ENCODE measurements at regions not wholly inside any gene's neighbourhood (a gene's known extent, or its start where the extent isn't known, plus 50 kb on each side); places are given as distances from the start of the nearest gene placed in this dataset.

DNA sequence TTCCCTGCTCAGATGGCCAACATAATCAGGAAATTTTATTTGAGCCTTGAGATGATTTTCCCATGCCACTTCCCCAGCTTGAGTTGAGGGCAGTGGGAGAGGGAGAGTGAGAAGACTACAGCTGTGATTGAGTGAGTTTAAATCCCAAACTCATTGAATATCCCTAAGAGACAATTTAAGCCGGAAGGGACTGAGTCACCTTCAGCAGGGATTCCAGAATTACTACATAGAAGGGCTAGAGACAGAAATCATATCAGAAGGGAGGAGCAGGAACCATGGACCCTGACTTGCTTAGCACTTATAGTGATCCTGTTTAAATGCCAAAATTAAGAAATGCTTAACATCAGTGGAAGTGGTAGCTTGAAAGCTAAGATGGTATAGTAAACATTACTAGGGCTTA, 312.2 kb upstream of the SLCO3A1 start:
- DNase-seq (ENCODE audit: extremely low spot score, insufficient read length, low read depth) (no peak), FAIRE-seq (no peak)

DNA sequence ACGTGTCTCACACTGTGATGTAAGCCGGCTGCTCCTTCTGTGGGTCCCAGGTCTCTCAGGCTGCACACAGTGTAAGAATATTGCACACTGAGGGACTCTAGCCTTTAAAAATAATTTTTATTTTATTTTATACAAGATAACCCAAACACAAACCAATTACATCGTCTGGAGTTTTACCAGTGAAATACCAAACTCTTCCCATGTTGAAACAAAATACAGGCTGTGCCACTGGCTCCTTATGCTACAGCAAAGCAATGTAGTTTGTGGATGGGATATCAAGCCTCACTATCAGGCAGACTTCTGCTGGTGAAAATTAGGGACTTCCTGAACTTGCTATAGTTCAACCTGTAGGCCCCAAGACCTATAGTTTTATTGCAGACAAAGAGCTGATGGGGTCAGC, 311.3 kb upstream of the SLCO3A1 start:
- DNase-seq (ENCODE audit: extremely low spot score, insufficient read length, low read depth) = no peak
- FAIRE-seq = no peak

DNA sequence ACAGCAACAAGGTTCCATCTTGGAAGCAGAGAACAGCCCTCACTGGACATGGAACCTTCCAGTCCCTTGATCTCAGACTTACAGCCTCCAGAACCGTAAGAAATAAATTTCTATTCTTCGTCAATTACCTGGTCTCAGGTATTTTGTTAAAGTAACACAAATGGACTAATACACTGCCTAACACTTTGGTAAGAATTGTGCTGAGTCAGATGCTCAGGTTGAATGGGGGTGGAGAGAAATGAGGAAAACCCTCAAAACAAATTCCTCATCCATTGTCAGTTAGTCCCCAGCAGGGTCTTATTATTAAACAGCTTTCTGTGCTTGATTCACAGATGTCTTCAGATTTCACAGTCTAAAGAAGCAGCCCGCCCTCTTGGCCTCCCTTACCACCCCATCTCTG, 306.2 kb upstream of the SLCO3A1 start:
- DNase-seq (ENCODE audit: extremely low spot score, insufficient read length, low read depth) (no peak), FAIRE-seq (no peak)

DNA sequence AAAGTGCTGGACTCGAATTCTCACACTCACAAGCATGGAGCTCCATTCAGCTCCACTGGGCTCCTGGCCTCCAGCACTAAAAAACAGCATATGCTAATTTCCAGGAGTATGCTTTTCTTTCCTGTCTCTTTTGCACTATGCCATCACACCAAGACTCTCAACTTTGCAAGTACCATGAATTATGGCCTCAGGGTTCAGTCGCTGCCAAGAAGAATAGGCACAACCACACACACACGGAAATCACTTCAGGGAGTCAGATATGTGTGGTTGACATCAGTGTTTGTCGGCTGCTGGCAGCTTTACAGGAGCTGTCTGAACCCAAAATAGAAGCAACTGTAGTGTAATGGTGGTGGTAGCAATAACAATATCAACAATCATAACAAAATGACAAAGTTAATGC, 305.0 kb upstream of the SLCO3A1 start:
- FAIRE-seq (no peak), DNase-seq (ENCODE audit: extremely low spot score, insufficient read length, low read depth) (no peak)

DNA sequence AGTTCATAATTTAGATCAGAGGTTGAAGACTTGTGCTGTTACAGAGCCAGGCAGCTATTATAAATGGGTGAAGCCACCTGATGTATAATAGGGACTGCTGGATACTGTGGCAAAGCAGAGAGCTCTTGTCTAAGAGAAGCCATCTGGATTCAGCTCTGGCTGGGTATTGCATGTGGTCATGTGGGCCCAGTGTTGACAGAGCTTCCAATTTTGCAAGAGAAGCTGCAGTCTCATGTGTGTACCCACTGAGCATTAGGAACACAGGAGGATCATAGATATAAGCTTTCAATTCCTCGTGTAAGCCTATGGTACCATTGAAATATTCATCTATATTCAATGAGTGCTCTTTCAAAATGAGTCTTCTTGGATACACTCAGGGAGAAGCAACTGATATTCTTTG, 303.9 kb upstream of the SLCO3A1 start:
- no peak for DNase-seq (ENCODE audit: extremely low spot score, insufficient read length, low read depth)
- no peak for FAIRE-seq

DNA sequence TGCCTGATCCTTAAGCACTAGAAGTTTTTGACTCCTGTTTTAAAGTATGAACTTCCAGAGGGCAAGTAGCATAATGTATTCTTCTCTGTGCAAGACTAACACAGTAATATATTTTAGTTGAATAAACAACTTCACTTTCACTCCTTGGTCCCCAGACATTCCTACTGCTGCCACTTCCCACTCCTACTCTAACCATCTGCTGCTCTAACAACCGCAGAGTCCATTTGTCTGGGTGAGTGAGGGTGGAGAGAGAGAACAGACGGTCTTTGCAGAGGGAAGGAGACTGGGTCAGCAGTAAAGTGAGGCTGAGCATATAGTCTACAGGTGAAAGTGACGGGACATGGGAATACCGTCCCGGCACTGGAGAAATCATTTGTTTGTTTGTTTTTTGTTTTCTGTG, 301.0 kb upstream of the SLCO3A1 start:
- DNase-seq (ENCODE audit: extremely low spot score, insufficient read length, low read depth) (no peak), FAIRE-seq (no peak)

DNA sequence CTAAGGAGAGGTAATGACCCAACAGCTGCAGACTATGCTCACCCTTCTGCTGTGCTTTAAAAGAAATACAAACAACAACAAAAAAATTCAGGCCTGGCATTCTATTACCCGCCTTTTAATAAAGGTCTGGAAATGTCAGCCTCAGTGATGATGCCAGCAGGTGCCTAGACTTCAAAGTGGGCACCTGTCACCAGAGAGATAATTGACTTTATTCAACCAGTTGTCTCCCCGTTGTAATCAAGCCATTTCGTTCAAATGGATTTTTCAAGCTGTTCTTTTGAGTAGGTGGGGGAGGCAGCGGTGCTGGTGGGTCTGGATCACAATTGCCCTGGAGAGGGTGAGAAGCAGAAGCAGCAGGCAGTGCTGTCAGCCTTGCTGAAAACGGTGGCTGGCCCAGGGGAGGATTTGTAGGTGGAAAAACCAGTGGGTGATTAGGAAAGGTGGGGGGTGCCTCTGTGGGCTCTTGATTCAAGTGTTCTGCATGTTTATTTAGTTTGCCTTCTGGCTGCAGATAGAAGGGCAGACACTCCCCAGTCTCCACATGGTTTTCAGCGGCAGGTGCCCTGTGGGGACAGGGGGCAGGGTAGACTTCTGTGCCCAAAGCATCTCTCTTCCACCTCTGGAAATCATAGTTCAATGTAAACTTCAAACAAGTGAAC, 300.2 kb upstream of the SLCO3A1 start:
- FAIRE-seq = no peak
- DNase-seq (ENCODE audit: extremely low spot score, insufficient read length, low read depth) = no peak

DNA sequence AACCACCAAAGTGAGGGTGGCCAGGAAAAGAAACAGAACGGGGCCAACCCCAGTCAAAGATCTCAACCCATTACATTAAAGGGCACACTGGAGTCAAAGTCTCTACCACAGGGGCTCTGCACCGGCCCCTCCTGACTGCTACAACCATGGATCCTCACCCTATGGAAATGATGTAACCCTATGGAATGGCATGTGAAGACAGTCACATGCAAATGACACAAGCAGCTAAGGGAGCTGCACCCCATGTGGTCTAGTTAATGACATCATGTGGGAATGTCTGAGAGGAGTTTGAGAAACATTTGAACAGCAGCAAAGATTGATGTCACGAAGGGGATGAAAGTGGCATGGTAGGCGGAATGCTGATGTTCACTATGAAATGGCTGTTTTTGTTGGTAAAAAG, 298.2 kb upstream of the SLCO3A1 start:
- no peak for FAIRE-seq
- DNase-seq (ENCODE audit: extremely low spot score, insufficient read length, low read depth) = no peak

GRCh38 chr15:91556926-91557325, 296.6 kb upstream of the SLCO3A1 start:
- FAIRE-seq (no peak), DNase-seq (ENCODE audit: extremely low spot score, insufficient read length, low read depth) (no peak)

DNA sequence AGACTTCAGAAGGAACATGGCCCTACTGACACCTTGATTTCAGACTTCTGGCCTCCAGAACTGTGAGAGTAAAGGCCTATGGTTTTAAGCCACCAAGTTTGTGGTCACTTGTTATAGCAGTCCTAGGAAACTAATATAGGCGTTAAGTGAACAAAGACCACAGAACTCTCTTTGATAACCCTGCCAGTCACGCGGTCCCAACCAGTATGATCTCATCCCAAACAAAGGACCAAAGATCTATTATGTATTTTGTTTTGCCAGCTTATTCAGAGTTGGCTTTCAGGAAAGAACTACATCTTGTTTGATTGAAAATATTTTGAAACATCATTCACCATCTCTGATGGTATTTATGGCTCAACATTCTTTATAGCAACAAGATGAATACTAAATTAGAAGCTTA, 294.4 kb upstream of the SLCO3A1 start:
- FAIRE-seq (no peak), DNase-seq (ENCODE audit: extremely low spot score, insufficient read length, low read depth) (no peak)

DNA sequence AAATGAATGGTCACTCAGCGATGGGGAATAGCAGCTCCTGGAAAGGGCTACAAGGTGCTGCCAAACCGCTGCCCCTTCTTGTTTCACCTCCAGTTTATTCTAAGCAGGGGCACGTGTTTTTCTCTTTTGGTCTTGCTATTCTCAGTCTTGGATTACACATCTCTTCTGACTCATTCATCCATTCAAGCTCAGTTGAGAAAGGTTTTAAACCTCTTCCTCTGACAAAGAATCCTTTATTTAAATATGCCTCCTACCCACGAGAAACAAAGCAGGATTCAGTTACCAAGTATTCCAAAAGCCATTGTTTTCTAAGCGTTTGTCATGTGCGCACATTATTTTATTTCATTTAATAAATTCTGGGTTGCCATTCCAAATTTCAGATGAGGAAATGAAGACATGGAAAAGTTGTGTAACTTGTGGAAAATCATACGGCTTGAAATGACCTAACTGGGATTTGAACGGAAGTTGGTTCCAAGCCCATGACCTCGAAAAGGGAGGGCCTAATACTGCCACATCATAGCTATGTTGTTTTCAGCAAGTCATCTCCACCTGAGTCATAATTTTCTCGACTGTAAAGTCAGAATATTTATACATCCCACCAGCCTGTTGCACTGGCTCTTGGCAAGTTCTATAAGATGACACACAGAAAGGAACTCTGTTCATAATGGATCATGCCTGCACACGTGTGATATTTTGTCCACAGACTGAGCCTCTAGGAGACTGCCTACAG, 292.0 kb upstream of the SLCO3A1 start:
- DNase-seq (ENCODE audit: extremely low spot score, insufficient read length, low read depth) (no peak), FAIRE-seq (no peak)

DNA sequence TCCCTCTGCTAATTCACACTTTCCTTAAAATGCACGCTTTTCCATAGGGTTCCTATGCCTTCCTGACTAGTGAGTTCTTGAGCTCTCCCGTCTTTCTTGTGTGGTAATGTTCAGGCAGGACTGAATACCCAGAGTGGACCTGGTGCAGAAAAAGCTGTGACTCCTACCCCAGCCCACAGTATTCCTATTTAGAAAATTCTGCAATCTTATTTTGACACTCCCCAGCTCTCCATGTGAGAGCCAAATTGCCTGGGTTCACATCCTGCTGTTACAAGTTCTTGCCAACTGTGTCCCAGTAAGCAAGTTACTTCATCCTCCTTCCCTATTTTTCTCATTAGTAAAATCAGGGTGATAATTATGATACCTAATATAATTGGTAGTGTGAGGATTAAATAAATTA, 290.8 kb upstream of the SLCO3A1 start:
- no peak for FAIRE-seq
- DNase-seq (ENCODE audit: extremely low spot score, insufficient read length, low read depth) = no peak

DNA sequence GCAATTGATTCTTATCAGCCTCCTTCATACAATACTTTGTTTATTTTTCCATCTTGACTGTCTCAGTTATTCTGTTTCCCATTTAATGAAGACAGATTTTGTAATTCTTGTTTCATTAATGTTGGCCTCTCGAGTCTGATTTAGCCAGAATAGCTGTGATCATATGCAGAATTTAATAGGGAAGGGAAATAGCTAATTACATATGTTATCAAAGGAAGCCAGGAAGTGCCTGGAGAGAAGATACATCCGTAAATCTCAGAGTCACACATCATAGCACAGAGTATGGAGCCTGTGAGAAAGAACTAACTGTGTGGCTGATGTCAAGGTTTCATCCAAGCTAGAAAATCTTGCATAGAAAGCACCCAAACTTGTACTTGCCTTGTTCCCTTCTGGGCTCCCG, 288.9 kb upstream of the SLCO3A1 start:
- DNase-seq (ENCODE audit: extremely low spot score, insufficient read length, low read depth) = no peak
- no peak for FAIRE-seq

GRCh38 chr15:91566141-91566540, 287.4 kb upstream of the SLCO3A1 start:
- FAIRE-seq (no peak), DNase-seq (ENCODE audit: extremely low spot score, insufficient read length, low read depth) (no peak)

DNA sequence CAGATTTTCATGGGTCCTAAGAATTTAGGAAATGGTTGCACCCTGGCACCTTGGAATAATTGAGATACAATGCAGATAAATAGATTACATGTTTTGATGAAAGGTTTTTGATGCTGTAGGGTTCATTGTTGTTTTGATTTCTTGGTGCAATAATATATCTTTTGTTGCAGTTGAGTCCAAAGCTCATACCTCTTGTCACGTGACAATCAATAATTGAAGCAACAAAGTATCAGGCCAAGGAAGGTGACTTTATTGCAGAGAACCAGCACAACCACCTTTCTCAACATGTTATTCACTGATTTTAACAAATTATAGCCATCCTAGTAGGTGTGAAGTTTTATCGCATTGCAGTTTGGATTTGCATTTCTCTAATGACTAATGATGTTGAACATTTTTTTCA, 285.5 kb upstream of the SLCO3A1 start:
- DNase-seq (ENCODE audit: extremely low spot score, insufficient read length, low read depth) (no peak), FAIRE-seq (no peak)

DNA sequence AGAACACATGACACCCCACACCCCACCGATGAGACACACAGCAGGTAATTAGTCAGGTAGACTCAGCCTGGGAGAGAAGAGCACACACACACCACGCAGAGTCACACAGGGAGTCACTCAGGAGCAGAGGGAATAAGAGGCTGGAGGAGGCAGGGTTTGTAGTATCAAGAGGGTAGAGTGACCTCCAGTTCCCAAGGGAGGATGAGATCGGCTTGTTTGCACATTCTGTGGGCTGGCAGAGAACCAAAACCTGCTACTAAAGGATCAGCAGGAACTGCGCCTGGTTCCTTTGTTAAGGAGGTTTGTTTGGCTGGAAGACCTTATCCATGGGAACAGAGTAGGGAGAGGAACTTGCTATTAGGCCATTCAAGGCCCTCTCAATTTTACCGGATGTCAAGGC, 281.4 kb upstream of the SLCO3A1 start:
- DNase-seq (ENCODE audit: extremely low spot score, insufficient read length, low read depth) = no peak
- FAIRE-seq = no peak

DNA sequence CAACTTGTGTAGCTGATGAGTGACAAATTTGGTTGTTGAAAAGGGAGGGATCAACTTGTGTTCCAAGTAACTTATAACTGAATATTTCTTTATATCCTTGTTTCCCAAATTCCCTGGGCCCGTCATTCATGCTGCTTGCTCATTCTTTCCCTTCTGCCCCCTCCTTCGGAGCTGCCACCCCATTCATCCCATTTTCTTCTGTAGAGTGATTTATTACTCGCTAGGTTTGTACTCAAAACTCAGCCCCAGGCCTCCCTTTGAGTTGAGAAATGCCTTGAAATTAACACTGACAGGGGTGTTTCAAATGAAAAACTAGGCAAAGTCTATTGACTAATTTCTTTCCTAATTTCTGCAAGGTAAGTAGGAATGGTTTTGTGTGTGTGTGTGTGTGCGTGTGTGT, 277.4 kb upstream of the SLCO3A1 start:
- DNase-seq (ENCODE audit: extremely low spot score, insufficient read length, low read depth) (no peak), FAIRE-seq (no peak)

- no peak for FAIRE-seq
Observed at GRCh38 chr15:91578511-91578910, 275.0 kb upstream of the SLCO3A1 start.

DNA sequence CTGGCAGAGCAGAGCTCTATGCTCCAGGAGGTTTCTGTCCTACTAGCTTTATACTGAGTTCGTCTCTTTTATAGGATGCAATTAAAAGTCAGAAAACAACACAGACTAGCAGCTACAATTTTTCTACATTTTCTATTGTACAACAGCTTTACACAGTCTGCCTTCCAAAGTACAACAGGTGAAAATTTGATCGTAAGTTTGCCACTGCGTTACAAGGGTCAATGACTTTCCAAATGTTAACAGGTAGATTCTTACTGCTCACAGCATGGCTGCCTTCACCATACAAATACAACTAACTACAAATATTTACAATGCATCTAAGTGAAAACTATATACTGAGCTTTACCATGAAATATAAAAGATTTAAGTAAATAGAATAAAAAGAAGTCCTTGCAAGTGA, 268.6 kb upstream of the SLCO3A1 start:
- FAIRE-seq = no peak

More at GRCh38 chr15:91578511-91578910, 275.0 kb upstream of the SLCO3A1 start:
- DNase-seq (ENCODE audit: extremely low spot score, insufficient read length, low read depth) = no peak

DNA sequence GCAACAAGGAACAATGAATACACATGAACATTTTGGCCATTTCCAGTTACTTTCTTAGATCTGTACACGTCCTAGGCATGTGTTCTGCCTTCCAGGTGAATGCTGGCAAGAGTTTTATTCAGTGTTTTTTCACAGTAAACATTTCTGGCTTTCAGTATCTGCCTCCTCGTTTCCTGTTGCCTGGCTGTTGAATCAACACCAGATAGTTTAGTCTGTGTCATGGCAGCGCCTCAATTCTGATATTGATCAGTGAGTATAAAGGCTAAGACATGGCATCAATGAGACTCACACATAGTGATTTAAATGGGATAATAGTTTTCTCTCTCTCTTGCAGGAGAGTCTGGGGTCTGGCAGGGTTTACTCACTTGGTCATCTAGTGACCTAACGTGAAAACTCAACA, 266.9 kb upstream of the SLCO3A1 start:
- DNase-seq (ENCODE audit: extremely low spot score, insufficient read length, low read depth) (no peak), FAIRE-seq (no peak)

More for the DNA sequence above, 268.6 kb upstream of the SLCO3A1 start:
- DNase-seq (ENCODE audit: extremely low spot score, insufficient read length, low read depth) = no peak

- DNase-seq (ENCODE audit: extremely low spot score, insufficient read length, low read depth) (no peak), FAIRE-seq (no peak)
Observed at GRCh38 chr15:91589360-91589759, 264.1 kb upstream of the SLCO3A1 start.

DNA sequence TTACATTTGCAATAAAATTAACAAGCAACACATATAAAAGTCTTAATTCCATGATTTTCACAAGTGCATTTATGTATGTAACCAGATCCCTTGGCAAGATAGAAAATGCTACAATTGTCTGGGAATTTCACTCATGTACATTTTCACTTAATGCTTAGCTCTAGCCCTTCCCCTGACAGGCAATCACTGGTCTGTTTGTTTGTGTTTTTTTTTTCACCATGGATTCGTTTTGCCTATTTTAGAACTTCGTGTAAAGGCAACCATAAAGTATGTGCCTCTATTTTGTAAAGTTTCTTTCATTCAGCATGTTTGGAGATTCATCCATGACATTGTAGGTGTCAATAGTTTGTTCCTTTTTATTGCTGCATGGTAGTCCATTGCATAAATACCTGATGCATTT, 260.9 kb upstream of the SLCO3A1 start:
- FAIRE-seq = no peak
- DNase-seq (ENCODE audit: extremely low spot score, insufficient read length, low read depth) = no peak

Measured in GM18507 (cell line).